SKM-1 treated with dmso at 0.1 percent for 144 hours (cell line): ENCODE measurements at regions not wholly inside any gene's neighbourhood (a gene's known extent, or its start where the extent isn't known, plus 50 kb on each side); places are given as distances from the start of the nearest gene placed in this dataset.

ENCODE experiments used
- DNase-seq: peaks from one replicate; lab custom pipeline; 2025; ENCODE audit not compliant: unreplicated experiment; lab: John Stamatoyannopoulos, UW

DNA sequence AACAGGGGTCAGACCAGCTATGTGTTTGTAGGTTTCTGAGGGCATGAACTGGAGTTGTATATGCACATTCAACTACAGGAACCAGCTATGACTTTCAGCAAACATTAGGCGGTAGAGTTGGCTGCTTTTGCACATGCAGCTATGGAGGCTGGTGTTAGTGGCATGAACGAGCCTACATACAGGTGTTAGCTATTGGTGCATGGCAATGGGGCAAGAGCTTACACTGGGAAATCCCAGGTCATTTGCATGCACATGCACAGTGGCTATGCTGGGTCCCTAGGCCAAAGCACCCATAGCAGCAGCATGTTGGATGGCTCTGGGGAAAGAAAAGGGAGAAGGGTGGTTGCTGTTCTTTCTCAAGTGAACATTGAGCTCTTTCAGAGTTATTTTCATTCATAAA lies 1018.5 kb upstream of the PHF14 start:
- no peak for DNase-seq

- no peak for DNase-seq
Measured at GRCh38 chr7:9958486-9958885, 1015.2 kb upstream of the PHF14 start.

DNA sequence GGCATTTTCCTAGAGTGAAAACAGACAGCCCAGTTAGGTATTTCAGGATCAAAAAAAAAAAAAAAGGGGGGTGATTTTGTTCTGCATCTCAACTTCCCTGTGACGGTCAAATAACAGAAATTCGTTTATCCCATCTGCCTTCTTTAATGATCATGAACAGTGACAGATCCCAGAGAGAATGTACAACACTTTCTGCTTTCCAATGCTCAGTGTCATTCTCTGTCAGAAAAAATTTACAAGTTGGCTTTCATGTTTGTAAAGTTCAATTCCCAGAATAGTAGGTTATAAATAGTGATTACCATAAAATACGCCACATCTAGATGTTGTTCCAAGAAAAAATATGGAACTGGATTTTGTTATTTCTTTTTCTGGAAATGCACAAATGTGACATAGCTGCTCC lies 1013.2 kb upstream of the PHF14 start:
- no peak for DNase-seq

DNA sequence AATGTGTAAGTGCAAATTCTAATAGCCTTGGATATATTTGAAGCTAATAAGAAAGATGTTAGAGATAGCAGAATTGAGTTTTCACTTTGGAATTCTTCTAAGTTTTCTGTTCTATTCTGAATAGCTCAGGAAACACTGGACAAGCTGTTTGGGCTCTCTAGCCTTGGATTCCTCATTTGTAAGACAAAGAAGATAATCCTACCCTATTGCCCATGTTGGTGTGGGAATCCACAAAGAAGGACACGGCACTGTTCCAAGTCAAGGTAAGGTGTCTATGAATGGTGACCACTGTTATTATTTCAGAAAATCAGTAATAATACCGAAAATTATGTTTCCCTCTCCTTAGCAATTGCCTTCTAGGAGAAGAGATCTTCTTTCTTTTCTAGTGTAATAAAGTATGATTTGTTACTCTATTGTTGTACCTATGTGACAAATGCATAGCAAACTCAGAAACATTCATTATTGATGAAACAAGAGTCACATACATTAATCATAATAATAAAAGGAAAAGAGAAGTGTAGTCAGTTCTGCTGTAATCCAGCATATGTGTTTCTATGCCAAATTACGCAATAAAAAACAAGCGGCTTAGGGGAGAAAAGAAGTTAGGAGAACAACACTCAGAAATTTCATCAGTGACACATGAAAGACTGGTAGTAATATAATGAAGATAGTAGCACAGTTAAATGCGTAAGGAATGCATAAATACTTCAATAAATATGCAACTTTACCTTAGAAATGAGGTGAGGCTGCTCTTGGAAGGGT lies 1012.3 kb upstream of the PHF14 start:
- DNase-seq: no peak

DNA sequence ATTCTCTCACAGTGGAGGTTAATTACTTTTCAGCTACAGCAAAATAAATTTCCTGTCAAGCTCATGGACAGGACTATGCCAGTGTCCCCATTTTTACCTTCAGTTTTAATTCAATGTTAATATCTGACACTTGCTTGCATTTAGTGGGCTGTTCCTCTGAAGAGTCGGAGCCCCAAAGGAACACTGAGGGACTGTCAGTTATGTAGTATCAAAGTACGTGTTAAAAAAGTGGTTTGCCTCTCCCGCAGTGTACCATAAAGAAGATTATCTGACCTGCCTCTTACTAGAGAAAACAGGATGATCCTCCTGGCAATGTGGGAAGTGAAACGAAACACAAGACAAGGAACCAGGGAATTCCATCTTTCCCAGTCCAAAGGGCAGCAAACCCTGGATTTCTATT lies 1010.9 kb upstream of the PHF14 start:
- no peak for DNase-seq

- no peak for DNase-seq
Measured at GRCh38 chr7:9978106-9979064, 995.3 kb upstream of the PHF14 start.

DNA sequence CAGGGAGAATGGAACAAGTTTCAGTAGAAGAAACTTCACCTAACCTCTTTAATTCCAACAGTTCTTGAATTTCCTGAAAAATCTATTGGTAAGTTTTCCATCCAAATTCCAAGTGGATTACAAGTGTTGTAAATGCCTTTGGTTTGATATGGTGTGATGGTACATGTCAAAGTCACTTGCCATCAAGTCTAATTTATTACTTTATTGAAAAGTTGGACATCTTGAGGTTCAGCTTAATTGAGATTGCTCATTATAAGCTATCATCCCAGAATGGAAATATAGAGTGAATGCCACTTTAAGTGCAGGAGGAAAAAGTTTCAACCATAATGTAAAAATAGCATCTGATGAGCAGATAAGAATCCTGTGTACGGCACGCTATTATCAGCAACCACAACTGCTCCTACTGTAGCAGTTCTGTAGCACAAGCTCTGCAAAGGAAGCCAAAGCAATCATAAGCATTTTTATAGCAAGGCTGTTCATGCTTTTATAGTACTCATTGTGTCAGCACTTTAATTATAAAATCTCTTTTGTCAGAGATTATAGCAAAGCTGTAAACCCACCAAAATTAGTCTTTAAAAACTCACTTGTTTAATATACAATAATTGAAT lies 991.8 kb upstream of the PHF14 start:
- no peak for DNase-seq

DNA sequence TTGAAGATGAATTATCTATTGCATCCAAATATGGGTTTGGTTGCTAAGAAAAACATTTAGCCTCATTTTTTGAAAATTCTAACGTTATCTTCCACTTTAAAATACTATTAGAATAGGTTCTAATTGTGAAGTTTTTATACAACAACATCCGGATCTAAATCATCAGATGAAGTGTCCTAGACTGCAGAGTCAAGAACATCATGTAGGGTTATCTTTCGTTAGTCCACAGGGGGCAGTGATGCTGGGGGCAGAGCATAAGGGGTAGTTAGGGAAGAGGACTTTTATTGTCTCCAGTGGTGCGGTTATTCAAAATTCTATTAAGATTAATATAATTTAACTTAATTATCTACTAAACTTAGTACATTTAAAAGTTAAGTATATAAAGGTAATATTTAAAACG lies 990.6 kb upstream of the PHF14 start:
- DNase-seq: no peak

DNA sequence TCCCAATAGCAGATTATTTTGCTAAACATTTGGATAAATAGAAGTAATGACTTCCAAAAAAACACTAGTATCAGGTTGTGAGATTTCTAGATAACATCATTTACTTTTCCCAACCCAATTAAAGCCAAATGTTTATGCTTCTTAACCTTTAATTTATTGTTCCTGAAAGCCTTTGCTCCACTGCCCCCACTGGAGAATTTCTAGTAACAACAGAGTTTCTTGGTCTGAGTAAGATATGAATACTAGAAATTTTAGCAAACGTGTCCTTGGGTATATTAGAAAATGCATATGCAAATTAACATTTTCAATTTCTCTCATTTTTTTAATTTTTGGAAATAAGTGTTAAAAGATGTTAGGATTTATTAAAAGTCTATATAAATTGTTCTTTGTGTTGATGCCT lies 958.0 kb upstream of the PHF14 start:
- DNase-seq: no peak

DNA sequence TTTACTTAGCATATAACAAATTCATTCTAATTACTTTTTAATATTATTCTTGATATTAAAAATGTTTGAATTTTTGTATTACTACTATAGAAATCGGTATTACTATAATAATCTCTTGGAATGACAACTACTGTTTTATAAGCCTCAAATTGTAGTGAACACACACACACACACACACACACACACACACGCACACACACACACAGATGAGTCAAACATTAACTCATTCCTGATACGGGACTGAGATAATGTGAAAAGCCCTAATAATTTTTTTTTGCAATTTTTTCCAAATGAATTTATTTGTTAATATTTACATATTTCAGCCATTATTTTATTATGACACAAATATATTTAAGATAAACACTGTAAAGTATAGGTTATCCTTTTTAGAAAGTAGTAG lies 951.2 kb upstream of the PHF14 start:
- no peak for DNase-seq

DNA sequence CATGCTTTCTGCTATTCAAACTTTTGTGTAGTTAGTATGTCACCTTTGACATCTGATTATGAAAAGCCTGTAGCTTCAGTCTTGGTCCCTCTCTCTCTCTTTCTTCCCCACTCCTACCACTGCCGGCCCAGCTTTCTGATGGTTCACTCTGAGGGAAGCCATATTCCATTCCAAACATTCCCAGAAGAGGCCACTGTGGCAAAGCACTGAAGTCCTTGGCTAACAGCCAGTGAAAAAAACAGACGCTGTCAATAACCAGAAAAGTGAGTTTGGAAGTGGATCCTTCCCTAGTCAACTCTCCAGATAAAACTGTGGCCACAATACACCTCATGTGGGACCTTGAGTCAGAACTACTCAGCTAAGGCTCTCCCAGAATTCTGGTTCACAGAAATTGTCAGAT lies 950.7 kb upstream of the PHF14 start:
- no peak for DNase-seq

DNA sequence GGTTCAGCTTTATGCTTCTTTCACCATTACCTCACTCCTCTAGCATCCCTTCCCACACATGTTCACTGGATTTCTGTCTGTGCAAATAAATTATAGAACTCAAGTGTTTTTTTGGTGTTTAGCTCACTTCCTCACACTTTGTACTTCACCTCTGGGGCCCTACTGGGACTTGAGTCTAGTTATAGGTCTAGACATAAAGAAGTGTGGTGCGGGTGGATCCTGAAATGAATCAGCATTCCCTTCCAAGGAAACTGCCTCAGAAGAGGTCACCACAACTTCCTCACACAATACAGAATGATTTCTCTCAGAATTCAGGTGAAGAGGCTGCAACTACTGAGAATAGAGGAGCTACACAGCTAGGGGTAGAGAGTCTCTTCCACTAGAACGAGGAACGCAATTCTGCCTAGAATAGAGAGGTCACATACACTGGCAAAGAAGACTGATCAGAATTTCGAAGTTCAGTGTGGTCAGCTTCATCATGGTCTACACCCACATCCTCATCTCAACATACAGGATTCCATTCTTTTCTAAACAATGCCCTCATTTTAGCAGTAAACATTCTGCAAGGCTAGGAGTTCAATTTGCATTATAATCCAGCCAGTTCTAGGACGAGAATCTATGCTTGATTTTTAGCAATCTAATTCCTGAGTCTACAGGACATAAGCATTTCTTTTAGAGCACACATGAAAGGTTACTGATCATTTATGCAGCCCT lies 938.7 kb upstream of the PHF14 start:
- no peak for DNase-seq

DNA sequence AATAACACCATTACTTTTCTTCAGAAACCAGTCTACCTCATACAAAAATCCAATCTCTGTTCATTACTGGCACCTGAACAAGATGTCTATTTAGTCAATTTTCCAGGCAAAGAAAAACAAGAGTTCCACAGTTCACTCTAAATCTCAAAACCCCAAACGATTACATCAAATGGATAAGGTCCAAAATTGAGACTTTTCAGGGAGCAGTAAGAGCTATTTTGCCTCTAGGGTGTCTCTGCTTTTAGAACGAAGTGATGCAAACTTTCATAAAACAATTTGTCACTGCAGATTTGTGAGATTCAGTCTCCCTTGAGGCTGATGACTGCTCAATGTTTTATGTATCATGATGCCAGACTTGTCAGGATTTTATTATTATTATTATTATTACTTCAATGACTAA lies 937.0 kb upstream of the PHF14 start:
- DNase-seq: no peak

DNA sequence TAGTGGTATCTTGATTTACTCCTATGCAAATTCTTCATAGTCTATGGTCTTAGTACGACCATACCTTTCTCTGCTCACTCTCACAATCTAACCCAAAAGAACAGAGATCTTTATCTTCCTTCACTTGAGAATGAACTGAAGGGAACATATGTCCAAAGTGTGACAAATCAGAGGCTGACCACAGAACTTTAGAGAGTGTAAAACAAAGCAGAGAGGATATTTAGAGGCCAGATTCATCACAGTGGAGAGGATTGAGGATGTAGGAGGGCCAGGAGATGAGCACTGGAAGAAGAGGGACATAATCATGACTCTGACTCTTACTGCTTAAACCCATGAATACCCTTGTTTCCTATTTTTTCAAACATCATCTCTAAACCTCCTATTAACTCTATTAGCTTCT lies 935.3 kb upstream of the PHF14 start:
- no peak for DNase-seq

DNA sequence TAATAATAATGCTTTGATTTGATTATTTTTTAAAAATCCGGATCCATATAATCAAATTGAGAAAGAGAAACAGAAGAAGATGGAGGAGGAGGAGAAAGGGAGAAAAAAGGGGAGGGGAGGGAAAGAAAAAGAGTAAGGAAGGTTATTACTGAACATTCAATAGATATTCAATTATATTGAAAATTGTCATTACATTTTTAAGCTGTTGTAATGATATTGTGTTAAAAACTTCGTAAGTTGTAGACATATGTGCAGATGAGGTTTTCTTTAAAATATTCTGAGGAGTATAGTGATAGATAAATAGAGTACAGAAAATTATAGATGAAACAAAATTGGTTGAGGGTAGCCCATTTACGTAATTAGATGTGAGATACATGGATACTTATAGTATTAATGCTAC lies 933.0 kb upstream of the PHF14 start:
- DNase-seq: no peak

GRCh38 chr7:10070899-10071298 lies 902.8 kb upstream of the PHF14 start:
- no peak for DNase-seq

- DNase-seq: no peak
Measured at GRCh38 chr7:10075866-10076265, 897.8 kb upstream of the PHF14 start.

DNA sequence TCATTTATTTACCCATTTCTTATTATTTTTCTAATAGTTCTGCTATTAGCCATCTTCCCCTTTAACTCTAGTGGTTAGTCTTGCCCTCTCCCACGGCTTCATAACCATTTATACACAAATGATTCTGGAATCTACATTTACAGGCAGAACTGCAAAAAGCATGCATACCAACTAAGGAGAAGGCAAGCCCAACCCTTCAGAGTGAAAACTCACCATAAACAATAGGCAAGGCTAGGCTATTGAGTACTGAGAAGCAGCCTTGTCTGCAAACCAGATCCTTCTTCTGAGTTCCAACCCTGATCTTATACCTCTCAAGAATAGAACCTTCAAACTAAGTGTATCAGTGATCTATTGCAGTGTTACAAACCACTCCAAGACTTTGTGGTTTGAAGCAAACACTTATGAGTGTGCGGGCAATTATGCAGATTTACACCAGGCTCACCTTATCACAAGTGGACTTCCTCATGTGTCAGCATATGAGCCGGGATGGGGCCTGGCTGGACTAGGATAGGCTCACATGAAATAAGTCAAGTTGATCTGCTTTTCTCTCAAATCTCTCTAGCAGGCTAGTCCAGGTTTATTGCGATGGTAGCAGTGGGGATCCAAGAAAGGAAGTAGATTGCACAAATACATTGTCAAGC lies 896.9 kb upstream of the PHF14 start:
- DNase-seq: no peak

DNA sequence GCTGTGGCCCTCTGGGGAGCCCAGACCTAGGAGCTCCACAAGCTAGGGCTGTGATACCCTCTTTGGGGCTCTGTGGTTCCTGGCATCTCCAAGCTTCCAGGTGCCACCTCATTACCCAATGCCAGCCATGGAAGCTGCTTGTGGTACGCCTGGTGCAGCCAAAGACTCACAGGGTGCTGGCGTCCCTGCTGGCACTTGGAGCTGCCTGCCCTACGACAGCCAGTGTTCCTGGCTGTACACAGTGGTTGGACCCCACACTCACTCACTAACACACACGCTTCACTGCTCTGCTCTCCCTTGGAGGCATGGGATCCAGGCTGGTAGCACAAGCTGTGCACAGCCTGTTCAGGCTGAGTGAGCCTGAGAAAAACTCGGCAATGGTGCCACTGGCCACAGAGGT lies 894.1 kb upstream of the PHF14 start:
- no peak for DNase-seq

- no peak for DNase-seq
Measured at GRCh38 chr7:10082896-10083295, 890.8 kb upstream of the PHF14 start.

GRCh38 chr7:10083766-10084165 lies 889.9 kb upstream of the PHF14 start:
- no peak for DNase-seq
